PC-3 (cell line): ENCODE measurements at regions not wholly inside any gene's neighbourhood (a gene's known extent, or its start where the extent isn't known, plus 50 kb on each side); places are given as distances from the start of the nearest gene placed in this dataset.

Experiments used
- ATAC-seq: fragments of 200-7000 bp; cut with Tn5 transposase; 2 replicates; pipeline ENCODE4 v1.9.1; 2020; ENCODE audit warnings: mild to moderate bottlenecking, moderate library complexity
- BruUV-seq: library from RNA; stranded (reverse); fragments of 400-500 nt; replicated peaks from 2 replicates; lab custom pipeline; 2021; lab: Mats Ljungman, UMichigan
- CTCF ChIA-PET: fragments of 300-600 bp; sonication (Branson Sonifier 250); formaldehyde crosslinking; loops from one replicate; lab custom pipeline; 2022; ENCODE audit warnings: antibody characterized with exemption; lab: Charles Lee
- POLR2A ChIA-PET: fragments of 300-600 bp; sonication (Branson Sonifier 250); formaldehyde crosslinking; loops from one replicate; lab custom pipeline; 2022; ENCODE audit warnings: antibody characterized with exemption; ENCODE audit not compliant: unreplicated experiment; lab: Charles Lee
- DNase-seq: peaks from one replicate; pipeline ENCODE4 v3.0.0-alpha.2; 2015
- H2AFZ ChIP-seq: fragments of 300-600 bp; sonication (generic); 2 replicates; pipeline ENCODE4 v1.6.0; 2016; ENCODE audit warnings: antibody characterized with exemption, low read length
- H3F3A ChIP-seq: fragments of 300-600 bp; sonication (generic); one replicate; pipeline ENCODE4 v1.6.0; 2017; ENCODE audit warnings: antibody characterized with exemption, low read length, control low read depth, mild to moderate bottlenecking; ENCODE audit not compliant: unreplicated experiment
- H3K27ac ChIP-seq: fragments of 300-600 bp; sonication (generic); 2 replicates; pipeline ENCODE4 v1.5.1; 2016; ENCODE audit warnings: mild to moderate bottlenecking, low read length
- H3K27me3 ChIP-seq: fragments of 300-600 bp; sonication (generic); 2 replicates; pipeline ENCODE4 v1.6.1; 2016; ENCODE audit warnings: low read length, mixed read lengths
- H3K36me3 ChIP-seq: fragments of 300-600 bp; sonication (generic); 2 replicates; pipeline ENCODE4 v1.6.1; 2016; ENCODE audit warnings: low read depth, mixed run types, low read length, mixed read lengths
- H3K4me1 ChIP-seq: fragments of 300-600 bp; sonication (generic); 2 replicates; pipeline ENCODE4 v1.5.1; 2016; ENCODE audit warnings: low read length; ENCODE audit not compliant: insufficient read depth
- H3K4me2 ChIP-seq: fragments of 300-600 bp; sonication (generic); 2 replicates; pipeline ENCODE4 v1.6.0; 2016; ENCODE audit warnings: low read length
- H3K4me3 ChIP-seq: fragments of 300-600 bp; sonication (generic); 2 replicates; pipeline ENCODE4 v1.5.1; 2016; ENCODE audit warnings: mild to moderate bottlenecking, low read length, mixed read lengths
- H3K79me2 ChIP-seq: fragments of 300-600 bp; sonication (generic); 2 replicates; pipeline ENCODE4 v1.6.1; 2017; ENCODE audit warnings: low read length, mixed read lengths
- H3K9ac ChIP-seq: fragments of 300-600 bp; sonication (generic); 2 replicates; pipeline ENCODE4 v1.6.0; 2016; ENCODE audit warnings: mild to moderate bottlenecking, low read length
- H3K9me2 ChIP-seq: fragments of 300-600 bp; sonication (generic); replicated peaks from 2 replicates; pipeline ENCODE4 v1.6.1; 2016; ENCODE audit warnings: mixed run types, low read length, mixed read lengths
- H3K9me3 ChIP-seq: fragments of 300-600 bp; sonication (generic); 2 replicates; pipeline ENCODE4 v1.6.1; 2016; ENCODE audit warnings: low read length, mixed read lengths
- H4K20me1 ChIP-seq: fragments of 300-600 bp; sonication (generic); 2 replicates; pipeline ENCODE4 v1.6.1; 2016; ENCODE audit warnings: low read length, mixed read lengths
- CTCF ChIP-seq: fragments of 300-600 bp; sonication (generic); conservative IDR thresholded peaks from 2 replicates; pipeline ENCODE4 v1.5.1; 2017; ENCODE audit warnings: antibody characterized with exemption, low read depth, mild to moderate bottlenecking, low read length
- EZH2 ChIP-seq: fragments of 300-600 bp; sonication (generic); IDR thresholded peaks from one replicate; pipeline ENCODE4 v1.6.1; 2017; ENCODE audit warnings: antibody characterized with exemption, mild to moderate bottlenecking, low read length; ENCODE audit not compliant: unreplicated experiment
- EZH2phosphoT487 ChIP-seq: fragments of 300-600 bp; sonication (generic); IDR thresholded peaks from 2 replicates; pipeline ENCODE4 v1.6.1; 2018; ENCODE audit warnings: mild to moderate bottlenecking, antibody characterized with exemption, low read length, borderline replicate concordance
- intact Hi-C: fragments of 100-400 bp; cut with micrococcal nuclease; formaldehyde crosslinking; loops from 2 replicates; pipeline ENCODE4 v1.9.0; 2023

GRCh38 chr2:133624551-133624950, 56.3 kb upstream of the NCKAP5 start:
- Histone ChIP-seq H3K9me2 (no peaks in the 10 kb centered on the region), H2AFZ (no peak overlapping the region), H3K9ac (no peak overlapping the region), H3K9me3 (no peaks in the 10 kb centered on the region), H3F3A (no peaks in the 10 kb centered on the region), H3K79me2 (no peaks in the 10 kb centered on the region), H3K4me1 (no peaks in the 10 kb centered on the region), H4K20me1 (no peaks in the 10 kb centered on the region), H3K36me3 (no peaks in the 10 kb centered on the region), H3K27ac (no peak overlapping the region), H3K4me3 (no peak overlapping the region), H3K27me3 (no peaks in the 10 kb centered on the region), H3K4me2 (no peak overlapping the region)
- intact Hi-C loops, result no loop called here
- DNase-seq, result no peak
- BruUV-seq, result no TSS peak
- CTCF ChIA-PET, result no interaction called here
- ATAC-seq, result no peak
- POLR2A ChIA-PET, result no interaction called here
- TF ChIP-seq EZH2phosphoT487 (no peak), EZH2 (no peak), CTCF (no peak)

GRCh38 chr2:133627741-133628140, 59.5 kb upstream of the NCKAP5 start:
- DNase-seq (no peak), ATAC-seq (no peak)
- no peaks in the 10 kb centered on the region for H3K9me2 ChIP-seq
- H3K27ac ChIP-seq, result no peak overlapping the region
- ChIA-PET CTCF (no interaction called here), POLR2A (no interaction called here)
- no peaks in the 10 kb centered on the region for H3K9me3 ChIP-seq
- no peak for TF ChIP-seq EZH2phosphoT487
- TF ChIP-seq CTCF, result no peak
- no peak for TF ChIP-seq EZH2
- H3K27me3 ChIP-seq, result no peaks in the 10 kb centered on the region
- H3K36me3 ChIP-seq, result no peaks in the 10 kb centered on the region
- no peak overlapping the region for H3K9ac ChIP-seq
- no peak overlapping the region for H3K4me3 ChIP-seq
- H3K79me2 ChIP-seq, result no peaks in the 10 kb centered on the region
- H3K4me1 ChIP-seq, result no peaks in the 10 kb centered on the region
- intact Hi-C loops, result no loop called here
- no TSS peak for BruUV-seq
- H3K4me2 ChIP-seq, result no peak overlapping the region
- H2AFZ ChIP-seq, result no peak overlapping the region
- no peaks in the 10 kb centered on the region for H3F3A ChIP-seq
- H4K20me1 ChIP-seq, result no peaks in the 10 kb centered on the region

- Histone ChIP-seq H3F3A (no peaks in the 10 kb centered on the region), H3K4me1 (peaks cover 8% of the 10 kb centered on the region; the same call in 1 of the 2 replicates), H3K9ac (no peak overlapping the region), H3K79me2 (no peaks in the 10 kb centered on the region), H3K36me3 (no peaks in the 10 kb centered on the region), H3K4me3 (no peak overlapping the region), H3K27ac (no peak overlapping the region), H4K20me1 (no peaks in the 10 kb centered on the region), H3K27me3 (no peaks in the 10 kb centered on the region), H3K9me3 (no peaks in the 10 kb centered on the region), H3K9me2 (no peaks in the 10 kb centered on the region), H3K4me2 (no peak overlapping the region), H2AFZ (no peak overlapping the region)
- POLR2A ChIA-PET, result no interaction called here
- ATAC-seq (no peak), DNase-seq (no peak)
- TF ChIP-seq EZH2phosphoT487 (no peak), EZH2 (no peak), CTCF (no peak)
- CTCF ChIA-PET, result no interaction called here
- no TSS peak for BruUV-seq
- intact Hi-C loops, result no loop called here
Observed at GRCh38 chr2:133633309-133633708, 65.0 kb upstream of the NCKAP5 start.
